Activated T-helper 2 cell treated with anti-CD3 and anti-CD28 coated beads, Interferon-gamma antibody, Interleukin-2, Interleukin-4, amounts not matched to agents 10 μg/mL and 5 μg/mL and 100 μg/mL, durations not matched to agents 14 hours and 24 hours and 36 hours (primary cell): ENCODE measurements at regions not wholly inside any gene's neighbourhood (a gene's known extent, or its start where the extent isn't known, plus 50 kb on each side); places are given as distances from the start of the nearest gene placed in this dataset.
A peak's percentile ranks its signal among the peaks of the same experiment; 100 is the strongest.

Experiments used
- DNase-seq: peaks from one replicate; pipeline ENCODE4 v3.0.0; 2021; ENCODE audit warnings: low spot score
- H3K27ac Mint-ChIP-seq: one replicate; pipeline ENCODE4 v1.8.0; 2021; ENCODE audit warnings: mixed read lengths
- H3K27me3 Mint-ChIP-seq: one replicate; pipeline ENCODE4 v1.8.0; 2021; ENCODE audit warnings: low read depth, mixed read lengths
- H3K36me3 Mint-ChIP-seq: one replicate; pipeline ENCODE4 v1.8.0; 2021; ENCODE audit warnings: low read depth, mixed read lengths
- H3K4me1 Mint-ChIP-seq: one replicate; pipeline ENCODE4 v1.8.0; 2021; ENCODE audit warnings: low read depth, mixed read lengths
- H3K4me3 Mint-ChIP-seq: one replicate; pipeline ENCODE4 v1.8.0; 2021; ENCODE audit warnings: low read depth, mild to moderate bottlenecking, moderate library complexity, mixed read lengths
- H3K9me3 Mint-ChIP-seq: one replicate; pipeline ENCODE4 v1.8.0; 2021; ENCODE audit warnings: mixed read lengths
- intact Hi-C: fragments of 100-400 bp; cut with micrococcal nuclease; formaldehyde crosslinking; loops from one replicate; pipeline ENCODE4 v1.15.1; 2023

- no peaks in the 10 kb centered on the region for H3K9me3 Mint-ChIP-seq
- H3K4me3 Mint-ChIP-seq, result no peak overlapping the region
- peaks cover 14% of the 10 kb centered on the region for H3K36me3 Mint-ChIP-seq
- no peak for DNase-seq
- H3K4me1 Mint-ChIP-seq, result peaks cover 58% of the 10 kb centered on the region
- no peak overlapping the region for H3K27ac Mint-ChIP-seq
- H3K27me3 Mint-ChIP-seq, result no peaks in the 10 kb centered on the region
- intact Hi-C loops, result no loop called here
These were observed 75.2 kb downstream of the HFE start for GRCh38 chr6:26162399-26162798.

- Mint-ChIP-seq H3K27me3 (no peaks in the 10 kb centered on the region), H3K27ac (no peak overlapping the region), H3K4me1 (peaks cover 49% of the 10 kb centered on the region), H3K9me3 (no peaks in the 10 kb centered on the region), H3K4me3 (no peak overlapping the region), H3K36me3 (peaks cover 14% of the 10 kb centered on the region)
- intact Hi-C loops, result no loop called here
- DNase-seq, result no peak
These were observed 76.3 kb downstream of the HFE start for GRCh38 chr6:26163427-26164119.

- H3K4me3 Mint-ChIP-seq, result no peak overlapping the region
- DNase-seq, result no peak
- no peaks in the 10 kb centered on the region for H3K27me3 Mint-ChIP-seq
- no peaks in the 10 kb centered on the region for H3K9me3 Mint-ChIP-seq
- H3K36me3 Mint-ChIP-seq, result peaks cover 14% of the 10 kb centered on the region
- H3K4me1 Mint-ChIP-seq, result peaks cover 47% of the 10 kb centered on the region
- intact Hi-C loops, result no loop called here
- H3K27ac Mint-ChIP-seq, result no peak overlapping the region
These were observed 76.9 kb downstream of the HFE start for GRCh38 chr6:26164120-26164505.

GRCh38 chr6:26165261-26165790 is 78.1 kb downstream of the HFE start:
- H3K9me3 Mint-ChIP-seq, result no peaks in the 10 kb centered on the region
- H3K27ac Mint-ChIP-seq, result peak overlapping the region; percentile 51
- H3K36me3 Mint-ChIP-seq, result peaks cover 10% of the 10 kb centered on the region
- no peak for DNase-seq
- no peak overlapping the region for H3K4me3 Mint-ChIP-seq
- intact Hi-C loops, result no loop called here
- H3K27me3 Mint-ChIP-seq, result no peaks in the 10 kb centered on the region
- peaks cover 46% of the 10 kb centered on the region for H3K4me1 Mint-ChIP-seq

GRCh38 chr6:26170181-26170580 is 83.0 kb downstream of the HFE start:
- H3K27me3 Mint-ChIP-seq, result no peaks in the 10 kb centered on the region
- no peaks in the 10 kb centered on the region for H3K9me3 Mint-ChIP-seq
- no peak for DNase-seq
- peaks cover 51% of the 10 kb centered on the region for H3K4me1 Mint-ChIP-seq
- peaks cover 9% of the 10 kb centered on the region for H3K36me3 Mint-ChIP-seq
- peak overlapping the region; percentile 83 for H3K4me3 Mint-ChIP-seq
- intact Hi-C loops, result loop anchor here (5.0 to 10.0 kb wide), 2 partner anchors 115 to 367 kb away; partner anchors contain the start of gene HMGN4
- peak overlapping the region; percentile 93 for H3K27ac Mint-ChIP-seq

- Mint-ChIP-seq H3K36me3 (peaks cover 8% of the 10 kb centered on the region), H3K27ac (peak overlapping the region; percentile 93), H3K9me3 (no peaks in the 10 kb centered on the region), H3K4me3 (peak overlapping the region; percentile 83), H3K27me3 (no peaks in the 10 kb centered on the region), H3K4me1 (peaks cover 51% of the 10 kb centered on the region)
- intact Hi-C loops, result loop anchor here (1.0 to 10.0 kb wide), 3 partner anchors 13 to 366 kb away; partner anchors contain the start of gene HMGN4
- DNase-seq, result no peak
These were observed 84.0 kb downstream of the HFE start for GRCh38 chr6:26170951-26171841.

GRCh38 chr6:26172608-26172968 is 85.4 kb downstream of the HFE start:
- H3K9me3 Mint-ChIP-seq, result no peaks in the 10 kb centered on the region
- intact Hi-C loops, result loop anchor here (1.0 to 10.0 kb wide), 4 partner anchors 16 to 365 kb away; partner anchors contain the start of gene HMGN4
- peak overlapping the region; percentile 83 for H3K4me3 Mint-ChIP-seq
- H3K4me1 Mint-ChIP-seq, result peaks cover 47% of the 10 kb centered on the region
- no peak for DNase-seq
- no peaks in the 10 kb centered on the region for H3K27me3 Mint-ChIP-seq
- H3K27ac Mint-ChIP-seq, result peak overlapping the region; percentile 93
- H3K36me3 Mint-ChIP-seq, result no peaks in the 10 kb centered on the region

- Mint-ChIP-seq H3K27me3 (no peaks in the 10 kb centered on the region), H3K4me1 (peaks cover 51% of the 10 kb centered on the region), H3K27ac (peak overlapping the region; percentile 81), H3K9me3 (no peaks in the 10 kb centered on the region), H3K36me3 (no peaks in the 10 kb centered on the region), H3K4me3 (peak overlapping the region; percentile 72)
- intact Hi-C loops, result loop anchor here (2.0 to 10.0 kb wide), 3 partner anchors 43 to 364 kb away; partner anchors contain the start of gene HMGN4
- no peak for DNase-seq
These were observed 86.6 kb downstream of the HFE start for GRCh38 chr6:26173836-26174145.

GRCh38 chr6:26175033-26175427 is 87.8 kb downstream of the HFE start:
- peak overlapping the region; percentile 56 for H3K4me3 Mint-ChIP-seq
- no peaks in the 10 kb centered on the region for H3K9me3 Mint-ChIP-seq
- peaks cover 45% of the 10 kb centered on the region for H3K4me1 Mint-ChIP-seq
- no peaks in the 10 kb centered on the region for H3K27me3 Mint-ChIP-seq
- H3K27ac Mint-ChIP-seq, result peak overlapping the region; percentile 63
- intact Hi-C loops, result loop anchor here (1.0 to 10.0 kb wide), 7 partner anchors 8 to 420 kb away; a partner anchor contains a TSS
- no peaks in the 10 kb centered on the region for H3K36me3 Mint-ChIP-seq
- DNase-seq, result no peak

- H3K27ac Mint-ChIP-seq, result peak overlapping the region; percentile 63
- H3K27me3 Mint-ChIP-seq, result no peaks in the 10 kb centered on the region
- DNase-seq, result peak; percentile 52
- peaks cover 45% of the 10 kb centered on the region for H3K4me1 Mint-ChIP-seq
- H3K9me3 Mint-ChIP-seq, result no peaks in the 10 kb centered on the region
- peak overlapping the region; percentile 56 for H3K4me3 Mint-ChIP-seq
- intact Hi-C loops, result loop anchor here (1.0 to 10.0 kb wide), 7 partner anchors 8 to 420 kb away; a partner anchor contains a TSS
- no peaks in the 10 kb centered on the region for H3K36me3 Mint-ChIP-seq
These were observed 88.4 kb downstream of the HFE start for GRCh38 chr6:26175428-26176181.

- Mint-ChIP-seq H3K36me3 (no peaks in the 10 kb centered on the region), H3K27ac (peak overlapping the region; percentile 58), H3K9me3 (no peaks in the 10 kb centered on the region), H3K4me3 (no peak overlapping the region), H3K27me3 (no peaks in the 10 kb centered on the region), H3K4me1 (peaks cover 56% of the 10 kb centered on the region)
- intact Hi-C loops, result loop anchor here (5.0 to 10.0 kb wide), 2 partner anchors 105 to 148 kb away; a partner anchor contains a TSS
- no peak for DNase-seq
These were observed 92.4 kb downstream of the HFE start for GRCh38 chr6:26179675-26180074.

- H3K36me3 Mint-ChIP-seq, result no peaks in the 10 kb centered on the region
- DNase-seq, result no peak
- no peaks in the 10 kb centered on the region for H3K9me3 Mint-ChIP-seq
- intact Hi-C loops, result no loop called here
- H3K4me1 Mint-ChIP-seq, result peaks cover 59% of the 10 kb centered on the region
- no peaks in the 10 kb centered on the region for H3K27me3 Mint-ChIP-seq
- no peak overlapping the region for H3K4me3 Mint-ChIP-seq
- peak overlapping the region; percentile 79 for H3K27ac Mint-ChIP-seq
These were observed 93.1 kb downstream of the HFE start for GRCh38 chr6:26180346-26180745.
